ENCODE measurements at regions not wholly inside any gene's neighbourhood (a gene's known extent, or its start where the extent isn't known, plus 50 kb on each side); places are given as distances from the start of the nearest gene placed in this dataset.

DNA sequence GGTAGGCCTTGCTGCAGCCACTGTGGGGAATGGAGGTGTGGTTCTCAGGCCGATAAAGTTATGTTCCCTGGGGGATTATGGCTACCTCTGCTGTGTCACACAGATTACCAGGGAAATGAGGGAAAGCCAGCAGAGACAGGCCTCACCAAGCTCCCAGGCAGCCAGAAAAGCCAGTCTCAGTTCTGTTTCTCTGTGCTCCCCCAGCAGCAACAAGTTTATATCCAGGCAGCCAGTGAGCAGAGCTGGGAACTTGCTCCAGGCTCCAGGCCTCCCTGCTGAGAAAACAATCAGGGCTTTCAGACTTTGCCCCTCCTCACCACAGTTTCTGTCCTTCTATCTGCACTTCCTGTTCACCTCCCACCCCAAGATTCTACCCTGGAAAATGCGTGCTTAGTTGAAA lies 596.6 kb upstream of the GYPC start:
- no peak for DNase-seq (ENCODE audit: low read depth, low spot score)
- H3K4me3 ChIP-seq (ENCODE audit: low read depth, low read length): no peak overlapping the region
- in situ Hi-C loops (cut with HindIII; ENCODE audit: low sequenced_read_pairs): no loop called here
- TF ChIP-seq, protein P1, sequence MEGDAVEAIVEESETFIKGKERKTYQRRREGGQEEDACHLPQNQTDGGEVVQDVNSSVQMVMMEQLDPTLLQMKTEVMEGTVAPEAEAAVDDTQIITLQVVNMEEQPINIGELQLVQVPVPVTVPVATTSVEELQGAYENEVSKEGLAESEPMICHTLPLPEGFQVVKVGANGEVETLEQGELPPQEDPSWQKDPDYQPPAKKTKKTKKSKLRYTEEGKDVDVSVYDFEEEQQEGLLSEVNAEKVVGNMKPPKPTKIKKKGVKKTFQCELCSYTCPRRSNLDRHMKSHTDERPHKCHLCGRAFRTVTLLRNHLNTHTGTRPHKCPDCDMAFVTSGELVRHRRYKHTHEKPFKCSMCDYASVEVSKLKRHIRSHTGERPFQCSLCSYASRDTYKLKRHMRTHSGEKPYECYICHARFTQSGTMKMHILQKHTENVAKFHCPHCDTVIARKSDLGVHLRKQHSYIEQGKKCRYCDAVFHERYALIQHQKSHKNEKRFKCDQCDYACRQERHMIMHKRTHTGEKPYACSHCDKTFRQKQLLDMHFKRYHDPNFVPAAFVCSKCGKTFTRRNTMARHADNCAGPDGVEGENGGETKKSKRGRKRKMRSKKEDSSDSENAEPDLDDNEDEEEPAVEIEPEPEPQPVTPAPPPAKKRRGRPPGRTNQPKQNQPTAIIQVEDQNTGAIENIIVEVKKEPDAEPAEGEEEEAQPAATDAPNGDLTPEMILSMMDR (IDR thresholded peaks at IDR 0.05; ENCODE audit: low read depth, low read length): no peak

DNA sequence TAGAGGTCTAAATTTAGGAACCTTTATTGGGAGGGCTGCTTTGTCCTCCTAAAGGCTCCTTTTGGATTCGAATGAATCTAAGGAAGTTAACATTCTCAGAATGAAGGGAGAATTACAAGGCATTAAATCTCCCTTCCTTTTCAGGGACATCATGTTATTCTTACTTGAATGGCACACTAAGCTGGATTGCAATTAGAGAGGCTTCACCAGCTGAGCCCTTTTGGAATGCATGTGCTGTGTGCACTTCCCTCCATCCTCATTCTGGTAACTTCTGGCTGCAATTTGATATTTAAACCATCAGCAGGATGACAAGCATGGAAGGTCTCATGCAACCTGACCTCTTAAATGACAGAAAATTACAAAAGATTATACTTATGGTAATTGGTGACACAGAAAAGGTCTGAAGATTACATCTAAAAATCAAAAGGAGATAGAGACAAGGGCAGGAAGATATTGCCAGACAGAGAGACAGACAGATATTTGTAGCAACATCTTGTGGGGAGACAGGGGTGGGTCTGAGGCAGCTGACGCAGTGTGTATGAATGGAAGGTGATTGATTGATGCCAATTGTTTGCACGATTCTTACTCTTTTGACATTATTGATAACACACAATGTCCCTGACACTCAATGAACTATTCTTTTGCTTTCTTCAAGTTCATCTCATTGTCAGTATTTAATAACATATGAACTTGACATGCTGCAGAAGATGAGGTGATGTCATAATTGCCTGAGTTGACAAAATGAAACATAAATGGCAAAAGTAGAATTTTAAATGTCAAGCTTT lies 570.8 kb upstream of the GYPC start:
- TF ChIP-seq, protein P1 (IDR thresholded peaks at IDR 0.05; ENCODE audit: low read depth, low read length): no peak
- in situ Hi-C loops (cut with HindIII; ENCODE audit: low sequenced_read_pairs): no loop called here
- H3K4me3 ChIP-seq (ENCODE audit: low read depth, low read length): no peak overlapping the region
- DNase-seq (ENCODE audit: low read depth, low spot score): no peak

DNA sequence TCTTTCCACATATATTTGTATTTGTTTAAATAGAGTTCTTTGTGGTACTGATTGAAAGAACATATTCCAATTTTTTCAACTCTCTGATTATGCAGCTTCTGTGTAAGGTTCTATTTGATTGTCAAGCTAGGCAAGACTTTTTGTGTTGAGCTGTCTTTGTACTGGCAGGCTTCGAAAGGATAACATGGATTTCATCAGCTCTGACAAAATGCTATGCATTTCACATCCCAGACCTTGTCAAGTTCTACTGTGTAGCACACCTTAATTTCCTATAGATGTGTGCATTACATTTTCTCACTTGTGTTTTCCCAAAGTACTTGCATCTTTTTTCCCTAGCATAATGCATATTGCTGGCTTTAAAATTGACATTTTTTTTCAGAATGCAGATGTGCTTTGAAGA lies 555.0 kb upstream of the GYPC start:
- TF ChIP-seq, protein P1 (IDR thresholded peaks at IDR 0.05; ENCODE audit: low read depth, low read length): no peak
- in situ Hi-C loops (cut with HindIII; ENCODE audit: low sequenced_read_pairs): no loop called here

DNA sequence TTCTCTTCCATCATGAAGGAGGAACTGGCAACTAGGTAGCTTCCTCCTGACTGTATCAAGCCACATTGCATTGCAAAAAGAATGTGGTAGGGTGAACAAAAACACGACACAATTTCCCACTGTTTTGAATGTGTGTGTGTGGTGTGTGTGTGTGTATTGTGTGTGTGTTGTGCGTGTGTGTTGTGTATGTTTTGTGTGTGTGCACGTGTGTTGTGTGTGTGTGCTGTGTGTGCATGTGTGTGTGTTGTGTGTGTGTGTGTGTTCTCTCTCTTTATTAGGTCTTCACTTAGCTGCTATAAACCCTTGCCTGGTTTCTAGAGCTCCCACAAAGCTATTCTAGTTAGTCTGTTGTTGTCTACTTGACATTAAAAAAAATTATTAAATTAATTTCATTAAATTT lies 550.0 kb upstream of the GYPC start:
- H3K4me3 ChIP-seq (ENCODE audit: low read depth, low read length): no peak overlapping the region
- TF ChIP-seq, protein P1 (IDR thresholded peaks at IDR 0.05; ENCODE audit: low read depth, low read length): no peak
- DNase-seq (ENCODE audit: low read depth, low spot score): no peak
- in situ Hi-C loops (cut with HindIII; ENCODE audit: low sequenced_read_pairs): no loop called here

More for the DNA sequence above, 555.0 kb upstream of the GYPC start:
- no peak for DNase-seq (ENCODE audit: low read depth, low spot score)
- no peak overlapping the region for H3K4me3 ChIP-seq (ENCODE audit: low read depth, low read length)

DNA sequence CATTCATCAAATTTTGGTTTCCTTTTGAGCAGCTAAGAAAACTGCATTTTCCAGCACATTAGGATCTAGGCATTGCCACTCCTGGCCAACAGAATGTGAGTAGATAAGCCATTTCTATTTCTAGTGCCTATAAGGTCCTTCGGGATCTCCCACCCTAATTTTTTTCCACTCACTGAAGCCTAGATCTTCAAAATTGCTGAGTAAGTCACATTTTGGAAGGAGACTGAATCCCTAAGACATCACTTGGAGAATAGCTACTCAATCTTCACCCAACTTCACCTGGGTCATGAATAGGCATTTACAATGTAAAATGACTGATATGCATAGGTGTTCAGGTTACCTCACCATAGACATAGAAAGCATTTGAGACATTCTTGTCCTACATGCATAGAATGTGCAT lies 548.1 kb upstream of the GYPC start:
- in situ Hi-C loops (cut with HindIII; ENCODE audit: low sequenced_read_pairs): no loop called here
- TF ChIP-seq, protein P1 (IDR thresholded peaks at IDR 0.05; ENCODE audit: low read depth, low read length): no peak
- DNase-seq (ENCODE audit: low read depth, low spot score): no peak
- no peak overlapping the region for H3K4me3 ChIP-seq (ENCODE audit: low read depth, low read length)

DNA sequence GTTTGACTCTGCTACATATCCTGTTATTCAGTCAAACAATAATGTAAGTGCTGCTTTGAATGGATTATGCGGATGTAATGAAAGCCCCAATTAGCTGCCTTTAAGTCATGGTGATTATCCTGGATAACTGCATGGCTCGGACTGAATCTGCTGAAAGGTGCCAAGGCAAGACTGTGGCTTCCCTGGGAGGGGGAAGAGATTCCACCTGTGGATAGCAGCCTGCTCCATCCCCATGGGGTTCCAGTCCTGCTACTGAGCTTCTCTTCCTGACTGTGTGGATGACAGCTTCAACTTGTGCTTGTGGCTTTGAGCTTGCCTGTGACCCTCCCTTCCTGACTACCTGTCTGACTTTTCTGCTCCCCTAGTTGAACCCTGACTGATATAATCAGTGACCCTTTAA lies 540.0 kb upstream of the GYPC start:
- no peak for DNase-seq (ENCODE audit: low read depth, low spot score)
- in situ Hi-C loops (cut with HindIII; ENCODE audit: low sequenced_read_pairs): no loop called here
- TF ChIP-seq, protein P1 (IDR thresholded peaks at IDR 0.05; ENCODE audit: low read depth, low read length): no peak
- H3K4me3 ChIP-seq (ENCODE audit: low read depth, low read length): no peak overlapping the region

Data from astrocyte of the spinal cord (primary cell).